H9 (cell line): ENCODE measurements at regions not wholly inside any gene's neighbourhood (a gene's known extent, or its start where the extent isn't known, plus 50 kb on each side); places are given as distances from the start of the nearest gene placed in this dataset.

Source experiments
- DNase-seq: peaks from one replicate; pipeline ENCODE4 v3.0.0-alpha.2; 2017
- H2AFZ ChIP-seq: one replicate; pipeline ENCODE4 v1.6.1; 2013; ENCODE audit warnings: mild to moderate bottlenecking, low read length, control low read depth, moderate library complexity
- H2AK5ac ChIP-seq: 2 replicates; pipeline ENCODE4 v1.6.1; 2013; ENCODE audit warnings: low read length, control low read depth, mixed read lengths; ENCODE audit not compliant: insufficient read length
- H2BK120ac ChIP-seq: one replicate; pipeline ENCODE4 v1.6.1; 2013; ENCODE audit warnings: low read depth, mild to moderate bottlenecking, low read length, control low read depth, inconsistent platforms; ENCODE audit not compliant: poor library complexity, severe bottlenecking
- H2BK12ac ChIP-seq: 2 replicates; pipeline ENCODE4 v1.6.1; 2013; ENCODE audit warnings: low read length, control low read depth, mixed read lengths, low read depth; ENCODE audit not compliant: insufficient read length
- H2BK15ac ChIP-seq: 2 replicates; pipeline ENCODE4 v1.6.1; 2013; ENCODE audit warnings: low read depth, low read length, control low read depth
- H2BK20ac ChIP-seq: one replicate; pipeline ENCODE4 v1.6.1; 2013; ENCODE audit warnings: low read depth, mild to moderate bottlenecking, low read length, control low read depth, inconsistent platforms; ENCODE audit not compliant: poor library complexity, severe bottlenecking
- H2BK5ac ChIP-seq: 2 replicates; pipeline ENCODE4 v1.6.1; 2013; ENCODE audit warnings: low read length, control low read depth, mixed read lengths; ENCODE audit not compliant: insufficient read length
- H3K14ac ChIP-seq: 2 replicates; pipeline ENCODE4 v1.6.1; 2013; ENCODE audit warnings: low read length, control low read depth; ENCODE audit not compliant: insufficient read depth
- H3K18ac ChIP-seq: 2 replicates; pipeline ENCODE4 v1.6.1; 2013; ENCODE audit warnings: low read depth, mild to moderate bottlenecking, mixed read lengths, low read length, control low read depth; ENCODE audit not compliant: insufficient read length
- H3K23ac ChIP-seq: 2 replicates; pipeline ENCODE4 v1.6.1; 2013; ENCODE audit warnings: low read length, control low read depth, mixed read lengths, low read depth; ENCODE audit not compliant: insufficient read length
- H3K23me2 ChIP-seq: 2 replicates; pipeline ENCODE4 v1.6.1; 2013; ENCODE audit warnings: low read depth, mild to moderate bottlenecking, mixed read lengths, low read length, control low read depth; ENCODE audit not compliant: insufficient read length, poor library complexity, severe bottlenecking
- H3K27ac ChIP-seq: 2 replicates; pipeline ENCODE4 v1.5.1; 2013; ENCODE audit warnings: low read length, control low read depth, mixed read lengths, low read depth; ENCODE audit not compliant: insufficient read length
- H3K27me3 ChIP-seq: 2 replicates; pipeline ENCODE4 v1.6.1; 2013; ENCODE audit warnings: low read length, control low read depth, inconsistent platforms; ENCODE audit not compliant: insufficient read depth
- H3K4ac ChIP-seq: 2 replicates; pipeline ENCODE4 v1.6.1; 2013; ENCODE audit warnings: low read depth, mild to moderate bottlenecking, control low read depth, inconsistent platforms, low read length, moderate library complexity
- H3K4me1 ChIP-seq: 2 replicates; pipeline ENCODE4 v1.6.1; 2013; ENCODE audit warnings: low read length, control low read depth, inconsistent platforms; ENCODE audit not compliant: insufficient read depth
- H3K4me2 ChIP-seq: 2 replicates; pipeline ENCODE4 v1.6.1; 2013; ENCODE audit warnings: low read length, control low read depth, mixed read lengths; ENCODE audit not compliant: insufficient read length, insufficient read depth
- H3K56ac ChIP-seq: 2 replicates; pipeline ENCODE4 v1.6.1; 2013; ENCODE audit warnings: low read depth, mild to moderate bottlenecking, mixed read lengths, low read length, control low read depth; ENCODE audit not compliant: insufficient read length
- H3K79me1 ChIP-seq: 2 replicates; pipeline ENCODE4 v1.6.1; 2013; ENCODE audit warnings: low read depth, mild to moderate bottlenecking, moderate library complexity, low read length, control low read depth, inconsistent platforms; ENCODE audit not compliant: insufficient read depth, poor library complexity, severe bottlenecking
- H3K79me2 ChIP-seq: 2 replicates; pipeline ENCODE4 v1.6.1; 2013; ENCODE audit warnings: low read length, control low read depth, inconsistent platforms; ENCODE audit not compliant: insufficient read depth
- H3K9ac ChIP-seq: 2 replicates; pipeline ENCODE4 v1.6.1; 2013; ENCODE audit warnings: low read length, control low read depth, mixed read lengths; ENCODE audit not compliant: insufficient read length; ENCODE audit errors: extremely low read depth
- H3K9me3 ChIP-seq: one replicate; pipeline ENCODE4 v1.6.1; 2013; ENCODE audit warnings: low read depth, low read length, inconsistent platforms; ENCODE audit not compliant: control insufficient read depth
- H3T11ph ChIP-seq: one replicate; pipeline ENCODE4 v1.6.1; 2013; ENCODE audit warnings: mild to moderate bottlenecking, low read length, control low read depth, inconsistent platforms
- H4K20me1 ChIP-seq: one replicate; pipeline ENCODE4 v1.6.1; 2013; ENCODE audit not compliant: control insufficient read depth, insufficient read length, insufficient read depth
- H4K5ac ChIP-seq: 2 replicates; pipeline ENCODE4 v1.6.1; 2013; ENCODE audit warnings: low read depth, mild to moderate bottlenecking, mixed read lengths, low read length, control low read depth; ENCODE audit not compliant: insufficient read length
- H4K8ac ChIP-seq: replicated peaks from 2 replicates; pipeline ENCODE4 v1.6.1; 2013; ENCODE audit warnings: low read length, control low read depth, mixed read lengths, low read depth; ENCODE audit not compliant: insufficient read length
- H4K91ac ChIP-seq: 2 replicates; pipeline ENCODE4 v1.6.1; 2013; ENCODE audit warnings: low read depth, mild to moderate bottlenecking, moderate library complexity, mixed read lengths, low read length, control low read depth; ENCODE audit not compliant: insufficient read length
- H3K27ac Mint-ChIP-seq, 3 experiments: 2 replicates in 2 of 3; 3 replicates in 1 of 3; pipeline ENCODE4 v1.8.0; 2020 to 2021; ENCODE audit warnings: mixed read lengths in 3 of 3, mild to moderate bottlenecking in 1 of 3, moderate library complexity in 1 of 3
- H3K27me3 Mint-ChIP-seq: 2 replicates; pipeline ENCODE4 v1.8.0; 2021; ENCODE audit warnings: low read depth, mild to moderate bottlenecking, moderate library complexity, mixed read lengths
- H3K36me3 Mint-ChIP-seq, 3 experiments: 2 replicates in 2 of 3; 3 replicates in 1 of 3; pipeline ENCODE4 v1.8.0; 2020 to 2021; ENCODE audit warnings: low read depth in 3 of 3, mixed read lengths in 3 of 3; ENCODE audit not compliant: insufficient read depth in 1 of 3
- H3K4me1 Mint-ChIP-seq, 2 experiments: 2 replicates each; pipeline ENCODE4 v1.8.0; 2020; ENCODE audit warnings: mixed read lengths in 2 of 2
- H3K4me3 Mint-ChIP-seq, 2 experiments: 2 replicates in 1 of 2; 3 replicates in 1 of 2; pipeline ENCODE4 v1.8.0; 2020 to 2021; ENCODE audit warnings: mild to moderate bottlenecking in 2 of 2, mixed read lengths in 2 of 2, moderate library complexity in 1 of 2
- H3K9me3 Mint-ChIP-seq, 2 experiments: 2 replicates in 1 of 2; 3 replicates in 1 of 2; pipeline ENCODE4 v1.8.0; 2020; ENCODE audit warnings: mild to moderate bottlenecking in 2 of 2, mixed read lengths in 2 of 2, moderate library complexity in 1 of 2
- CTCF ChIP-seq: fragments of 200-600 bp; sonication (generic); conservative IDR thresholded peaks from 3 replicates; pipeline ENCODE4 v1.8.0; 2021; ENCODE audit warnings: antibody characterized with exemption, mild to moderate bottlenecking
- WGBS: extraction: QIAGEN DNeasy Blood & Tissue Kit; methylation state at CpG from one replicate; pipeline ENCODE4 v1.1.7; 2013; ENCODE audit warnings: missing lambda C conversion rate, low lambda C conversion rate, mixed read lengths; ENCODE audit not compliant: insufficient read length; ENCODE audit errors: extremely low coverage; 5-methylcytosine and 5-hydroxymethylcytosine counted together

DNA sequence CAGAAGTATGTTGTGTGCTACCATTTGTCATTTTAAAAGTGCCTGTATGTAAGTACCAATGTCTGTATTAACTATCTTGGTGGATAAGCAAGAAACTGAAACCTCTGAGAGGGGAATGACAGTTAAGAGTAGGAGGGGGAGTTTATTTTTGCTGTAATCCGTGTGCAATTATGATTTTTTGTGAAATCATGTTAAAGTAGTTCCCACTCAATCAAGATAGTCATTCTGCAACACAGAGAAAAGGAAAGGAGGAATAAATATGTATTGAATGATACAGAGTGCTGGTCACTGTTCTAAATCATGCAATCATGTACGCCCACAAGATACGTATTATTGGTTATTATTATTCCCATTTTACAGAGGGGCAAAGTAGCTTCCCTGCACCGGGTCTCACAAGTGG, 105.1 kb upstream of the UBE2E1 start:
- no peak overlapping the region for H3T11ph ChIP-seq
- WGBS, result no CpG with 5 or more reads among the region's 4 CpGs
- no peak overlapping the region for H2BK5ac ChIP-seq
- Mint-ChIP-seq H3K27ac (no peak overlapping the region), H3K27me3 (peaks cover 9% of the 10 kb centered on the region), H3K9me3 (no peaks in the 10 kb centered on the region), H3K4me1 (peaks cover 17 to 18% of the 10 kb centered on the region in 2 experiments), H3K36me3 (no peaks in the 10 kb centered on the region), H3K4me3 (no peak overlapping the region)
- no peak for DNase-seq
- H2AK5ac ChIP-seq, result no peak overlapping the region
- peaks cover 2% of the 10 kb centered on the region; the same call in 1 of the 2 replicates for H3K4me1 ChIP-seq
- H2BK120ac ChIP-seq, result no peak overlapping the region
- no peak overlapping the region for H2AFZ ChIP-seq
- H3K23me2 ChIP-seq, result no peaks in the 10 kb centered on the region
- H4K5ac ChIP-seq, result no peak overlapping the region
- no peak overlapping the region for H2BK15ac ChIP-seq
- H3K56ac ChIP-seq, result no peak overlapping the region
- H3K27me3 ChIP-seq, result no peaks in the 10 kb centered on the region
- no peak overlapping the region for H2BK20ac ChIP-seq
- no peak for TF ChIP-seq CTCF
- H3K9ac ChIP-seq, result no peak overlapping the region
- H3K4me2 ChIP-seq, result no peak overlapping the region
- H3K79me1 ChIP-seq, result no peaks in the 10 kb centered on the region
- H3K79me2 ChIP-seq, result no peaks in the 10 kb centered on the region
- H3K23ac ChIP-seq, result no peak overlapping the region
- H3K4ac ChIP-seq, result no peak overlapping the region
- H3K18ac ChIP-seq, result no peak overlapping the region
- H4K8ac ChIP-seq, result no peak overlapping the region
- H3K9me3 ChIP-seq, result no peaks in the 10 kb centered on the region
- H3K14ac ChIP-seq, result no peak overlapping the region
- no peaks in the 10 kb centered on the region for H4K20me1 ChIP-seq
- H4K91ac ChIP-seq, result no peak overlapping the region
- H2BK12ac ChIP-seq, result no peak overlapping the region
- no peak overlapping the region for H3K27ac ChIP-seq
